Cardiac muscle cell (in vitro differentiated cells and primary cell): ENCODE measurements at regions not wholly inside any gene's neighbourhood (a gene's known extent, or its start where the extent isn't known, plus 50 kb on each side); places are given as distances from the start of the nearest gene placed in this dataset.
A peak's percentile ranks its signal among the peaks of the same experiment; 100 is the strongest.

Experiments
- DNase-seq, 2 donors: peaks; one replicate each; pipeline versions ENCODE4 v3.0.0 to v3.0.0-alpha.2; 2010 to 2017; ENCODE audit warnings: low read depth in 1 of 2, low spot score in 1 of 2
- H3K27ac ChIP-seq: fragments of 200-600 bp; sonication (generic); 2 replicates; pipeline ENCODE4 v1.5.1; 2016
- H3K27me3 ChIP-seq: fragments of 200-600 bp; sonication (generic); 2 replicates; pipeline ENCODE4 v1.6.0; 2016; ENCODE audit warnings: control low read depth
- H3K36me3 ChIP-seq: fragments of 200-600 bp; sonication (generic); 2 replicates; pipeline ENCODE4 v1.5.1; 2016; ENCODE audit warnings: control low read depth
- H3K4me1 ChIP-seq: fragments of 200-600 bp; sonication (generic); 2 replicates; pipeline ENCODE4 v1.8.1; 2017; ENCODE audit warnings: low read depth, mild to moderate bottlenecking, mixed run types
- H3K4me3 ChIP-seq: fragments of 200-600 bp; sonication (generic); 2 replicates; pipeline ENCODE4 v1.5.1; 2016; ENCODE audit warnings: mild to moderate bottlenecking
- H3K9me3 ChIP-seq: fragments of 200-600 bp; sonication (generic); 2 replicates; pipeline ENCODE4 v1.5.1; 2017; ENCODE audit warnings: low read depth, mild to moderate bottlenecking, control low read depth
- TF ChIP-seq, protein P1 (sequence below): IDR thresholded peaks from 2 replicates; pipeline ENCODE4 v1.5.1; 2012; ENCODE audit warnings: low read depth, mild to moderate bottlenecking, low read length

DNA sequence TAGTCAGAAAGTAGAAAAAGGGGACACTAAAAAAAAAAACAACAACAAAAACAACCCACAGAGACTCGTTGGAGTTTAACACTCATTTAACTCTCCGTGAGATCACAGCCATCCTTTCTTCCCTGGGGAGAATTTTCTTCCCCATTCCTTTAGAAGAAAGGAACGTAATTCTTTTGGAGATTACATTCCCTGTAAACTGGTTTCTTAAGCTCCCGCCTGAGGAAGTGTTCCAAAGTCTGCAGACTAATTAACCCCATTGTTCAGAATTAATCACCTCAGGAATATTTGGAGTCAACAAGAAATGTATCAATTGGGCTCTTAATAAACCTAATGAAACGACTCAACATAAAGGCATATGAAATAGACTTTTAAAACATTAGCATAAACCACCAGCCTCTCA, 228.2 kb upstream of the CSF3R start:
- H3K27me3 ChIP-seq: no peaks in the 10 kb centered on the region
- H3K36me3 ChIP-seq: no peaks in the 10 kb centered on the region
- H3K9me3 ChIP-seq: no peaks in the 10 kb centered on the region
- no peak overlapping the region for H3K4me3 ChIP-seq
- DNase-seq: no peak
- TF ChIP-seq, protein P1, sequence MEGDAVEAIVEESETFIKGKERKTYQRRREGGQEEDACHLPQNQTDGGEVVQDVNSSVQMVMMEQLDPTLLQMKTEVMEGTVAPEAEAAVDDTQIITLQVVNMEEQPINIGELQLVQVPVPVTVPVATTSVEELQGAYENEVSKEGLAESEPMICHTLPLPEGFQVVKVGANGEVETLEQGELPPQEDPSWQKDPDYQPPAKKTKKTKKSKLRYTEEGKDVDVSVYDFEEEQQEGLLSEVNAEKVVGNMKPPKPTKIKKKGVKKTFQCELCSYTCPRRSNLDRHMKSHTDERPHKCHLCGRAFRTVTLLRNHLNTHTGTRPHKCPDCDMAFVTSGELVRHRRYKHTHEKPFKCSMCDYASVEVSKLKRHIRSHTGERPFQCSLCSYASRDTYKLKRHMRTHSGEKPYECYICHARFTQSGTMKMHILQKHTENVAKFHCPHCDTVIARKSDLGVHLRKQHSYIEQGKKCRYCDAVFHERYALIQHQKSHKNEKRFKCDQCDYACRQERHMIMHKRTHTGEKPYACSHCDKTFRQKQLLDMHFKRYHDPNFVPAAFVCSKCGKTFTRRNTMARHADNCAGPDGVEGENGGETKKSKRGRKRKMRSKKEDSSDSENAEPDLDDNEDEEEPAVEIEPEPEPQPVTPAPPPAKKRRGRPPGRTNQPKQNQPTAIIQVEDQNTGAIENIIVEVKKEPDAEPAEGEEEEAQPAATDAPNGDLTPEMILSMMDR: no peak
- H3K27ac ChIP-seq: no peak overlapping the region
- no peaks in the 10 kb centered on the region for H3K4me1 ChIP-seq

DNA sequence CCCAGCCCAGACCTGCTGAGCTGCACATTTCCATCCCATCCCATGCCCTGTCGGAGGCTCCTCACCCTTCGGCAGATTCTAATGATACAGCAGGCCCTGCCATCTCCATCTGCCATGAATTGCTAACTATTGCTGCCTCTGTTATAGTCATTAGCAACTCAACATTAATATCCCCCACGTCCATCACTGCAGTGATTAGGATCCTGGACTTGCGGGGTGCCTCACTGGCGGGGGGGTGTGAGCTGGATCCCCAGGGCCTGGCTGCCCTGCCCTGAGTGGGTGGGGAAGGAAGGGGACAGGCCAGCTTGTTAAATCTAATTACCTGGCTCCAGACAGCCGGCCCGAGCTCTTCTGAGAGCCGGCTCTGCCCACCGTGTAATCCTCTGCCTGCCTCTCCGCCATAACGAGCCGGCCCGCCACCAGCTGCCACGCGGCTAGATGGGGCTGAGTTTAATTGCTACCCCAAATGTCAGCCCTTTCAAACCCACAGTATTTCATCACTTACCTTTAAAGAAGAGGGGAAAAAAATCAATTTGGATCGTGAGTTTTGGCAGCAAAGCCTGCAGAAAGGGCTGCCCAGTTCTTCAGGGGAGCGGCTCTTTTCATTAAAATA, 227.3 kb upstream of the CSF3R start:
- H3K27ac ChIP-seq: no peak overlapping the region
- no peaks in the 10 kb centered on the region for H3K27me3 ChIP-seq
- H3K9me3 ChIP-seq: no peaks in the 10 kb centered on the region
- DNase-seq: no peak
- TF ChIP-seq, protein P1: no peak
- H3K4me1 ChIP-seq: no peaks in the 10 kb centered on the region
- no peaks in the 10 kb centered on the region for H3K36me3 ChIP-seq
- H3K4me3 ChIP-seq: no peak overlapping the region

DNA sequence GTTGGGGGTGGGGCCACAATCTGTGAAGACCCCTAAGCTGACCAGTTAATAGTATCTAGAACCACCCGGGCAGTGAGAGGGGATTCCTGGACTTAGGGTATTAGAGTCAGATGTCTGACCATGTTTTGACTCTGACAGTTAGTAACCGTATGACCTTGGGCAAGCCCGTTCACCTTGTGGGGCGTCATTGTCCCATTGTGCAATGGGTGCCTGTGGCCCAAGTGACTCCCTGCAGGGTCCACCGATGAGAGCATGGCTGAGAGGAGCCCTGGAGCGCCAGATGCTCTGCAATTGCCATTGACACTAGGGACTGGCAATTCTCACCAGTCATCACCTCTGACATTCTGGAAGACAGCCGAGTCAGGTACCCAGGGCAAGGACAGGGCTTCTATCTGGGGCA, 225.9 kb upstream of the CSF3R start:
- TF ChIP-seq, protein P1: no peak
- Histone ChIP-seq H3K27me3 (no peaks in the 10 kb centered on the region), H3K36me3 (no peaks in the 10 kb centered on the region), H3K27ac (no peak overlapping the region), H3K9me3 (no peaks in the 10 kb centered on the region), H3K4me3 (no peak overlapping the region), H3K4me1 (no peaks in the 10 kb centered on the region)
- DNase-seq: no peak

DNA sequence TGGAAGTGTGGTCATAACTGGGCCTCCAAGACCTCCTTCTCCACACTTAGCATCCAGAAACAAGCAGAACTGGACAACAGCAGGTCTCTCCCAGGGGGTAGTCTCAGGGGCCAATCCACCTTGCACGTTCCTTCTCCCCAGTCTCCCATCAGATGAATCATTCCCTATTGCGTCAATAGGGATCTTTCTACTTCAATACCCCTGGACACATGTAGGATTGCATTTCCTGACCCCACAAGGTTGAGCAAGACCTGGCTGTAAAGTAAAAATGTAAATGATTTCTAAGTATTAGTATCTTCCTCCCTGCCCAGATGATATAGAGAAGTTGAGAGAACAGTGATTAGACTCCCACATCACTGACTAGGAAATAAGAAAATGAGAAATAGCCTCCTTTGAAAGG, 224.5 kb upstream of the CSF3R start:
- no peaks in the 10 kb centered on the region for H3K27me3 ChIP-seq
- H3K36me3 ChIP-seq: no peaks in the 10 kb centered on the region
- no peaks in the 10 kb centered on the region for H3K4me1 ChIP-seq
- peak in 1 of 2 donors; percentile 6 for DNase-seq
- H3K27ac ChIP-seq: no peak overlapping the region
- H3K9me3 ChIP-seq: no peaks in the 10 kb centered on the region
- H3K4me3 ChIP-seq: no peak overlapping the region
- TF ChIP-seq, protein P1: no peak

DNA sequence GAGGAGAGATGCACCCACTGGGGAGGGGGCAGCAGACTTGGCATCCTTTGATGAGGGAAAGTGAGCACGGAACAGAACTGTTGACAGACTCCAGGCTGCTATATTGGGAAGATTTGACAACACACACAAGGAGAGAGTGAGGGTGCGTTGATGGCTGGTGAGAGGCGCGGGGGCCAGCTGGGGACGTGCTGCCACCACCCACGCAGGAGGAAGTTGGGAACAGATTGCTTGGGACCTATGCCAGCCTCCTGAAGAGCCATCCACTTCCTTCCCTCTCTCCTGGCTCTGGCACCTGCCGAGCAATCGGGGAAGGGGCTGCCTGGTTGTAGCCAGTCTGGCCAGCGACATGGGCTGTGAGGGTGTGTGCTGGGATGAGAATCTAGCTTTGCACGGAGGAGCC, 223.7 kb upstream of the CSF3R start:
- H3K4me1 ChIP-seq: no peaks in the 10 kb centered on the region
- H3K4me3 ChIP-seq: no peak overlapping the region
- H3K9me3 ChIP-seq: no peaks in the 10 kb centered on the region
- H3K36me3 ChIP-seq: no peaks in the 10 kb centered on the region
- no peak overlapping the region for H3K27ac ChIP-seq
- H3K27me3 ChIP-seq: no peaks in the 10 kb centered on the region
- no peak for DNase-seq
- TF ChIP-seq, protein P1: no peak
